ENCODE measurements at regions not wholly inside any gene's neighbourhood (a gene's known extent, or its start where the extent isn't known, plus 50 kb on each side); places are given as distances from the start of the nearest gene placed in this dataset.

DNA sequence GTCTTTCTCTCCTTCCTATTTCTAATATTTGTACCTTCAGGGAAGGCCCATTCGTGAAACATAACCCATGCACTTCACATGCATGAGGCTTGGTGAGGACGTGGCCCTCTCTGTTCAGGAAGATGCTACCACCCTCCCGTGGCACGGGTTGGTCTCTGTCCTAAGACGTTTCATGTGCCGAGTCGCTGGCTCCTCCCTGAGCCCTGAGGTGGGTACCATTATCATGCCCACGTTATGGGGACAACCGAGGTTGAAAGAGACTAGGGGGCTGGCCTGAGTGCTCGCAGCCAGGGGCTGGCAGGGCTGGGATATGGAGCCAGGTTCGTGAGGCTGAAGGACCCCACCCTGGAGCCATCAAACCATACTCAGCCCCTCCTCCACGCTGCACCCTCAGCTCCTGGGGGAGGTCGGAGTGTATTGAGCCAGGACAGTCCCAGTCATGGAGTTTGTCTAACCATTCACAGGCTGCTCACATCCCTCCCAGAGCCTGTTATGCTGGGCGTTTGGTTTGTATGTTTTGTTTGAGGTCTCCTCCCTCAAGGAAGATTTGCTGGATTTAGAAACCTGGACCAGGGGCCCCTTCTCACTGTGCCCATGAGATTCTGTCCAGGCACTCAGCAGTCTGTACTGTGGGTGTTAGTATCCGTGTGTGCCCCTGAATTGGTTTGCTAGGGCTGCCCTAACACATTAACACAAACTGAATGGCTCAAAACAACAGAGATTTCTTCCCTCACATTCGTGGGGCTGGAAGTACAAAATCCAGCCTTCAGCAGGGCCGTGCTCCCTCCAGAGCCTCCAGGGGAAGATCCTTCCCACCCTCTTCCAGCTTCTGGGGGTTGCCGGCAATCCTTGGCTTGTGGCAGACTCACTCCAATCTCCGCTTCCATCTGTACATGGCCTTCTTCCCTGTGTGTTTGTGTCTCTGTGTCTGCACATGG lies 88.3 kb downstream of the ANKRD60 start:
- H3K27me3 ChIP-seq, result peaks cover 0 to 10% of the 10 kb centered on the region in 2 donors

GRCh38 chr20:58138395-58138794 lies 90.1 kb downstream of the ANKRD60 start:
- Histone ChIP-seq H3K27ac (no peak overlapping the region), H3K4me1 (no peaks in the 10 kb centered on the region), H3K9me3 (no peaks in the 10 kb centered on the region), H3K27me3 (peaks cover 0 to 10% of the 10 kb centered on the region in 2 donors), H3K4me3 (no peak overlapping the region), H3K36me3 (no peaks in the 10 kb centered on the region)
- intact Hi-C loops (cut with DNase I; ENCODE audit: low total_unique reads), result no loop called here
- peak in 1 of 2 donors; percentile 12 for DNase-seq (ENCODE audit: low spot score in 2 of 2)
- TF ChIP-seq, protein P1, sequence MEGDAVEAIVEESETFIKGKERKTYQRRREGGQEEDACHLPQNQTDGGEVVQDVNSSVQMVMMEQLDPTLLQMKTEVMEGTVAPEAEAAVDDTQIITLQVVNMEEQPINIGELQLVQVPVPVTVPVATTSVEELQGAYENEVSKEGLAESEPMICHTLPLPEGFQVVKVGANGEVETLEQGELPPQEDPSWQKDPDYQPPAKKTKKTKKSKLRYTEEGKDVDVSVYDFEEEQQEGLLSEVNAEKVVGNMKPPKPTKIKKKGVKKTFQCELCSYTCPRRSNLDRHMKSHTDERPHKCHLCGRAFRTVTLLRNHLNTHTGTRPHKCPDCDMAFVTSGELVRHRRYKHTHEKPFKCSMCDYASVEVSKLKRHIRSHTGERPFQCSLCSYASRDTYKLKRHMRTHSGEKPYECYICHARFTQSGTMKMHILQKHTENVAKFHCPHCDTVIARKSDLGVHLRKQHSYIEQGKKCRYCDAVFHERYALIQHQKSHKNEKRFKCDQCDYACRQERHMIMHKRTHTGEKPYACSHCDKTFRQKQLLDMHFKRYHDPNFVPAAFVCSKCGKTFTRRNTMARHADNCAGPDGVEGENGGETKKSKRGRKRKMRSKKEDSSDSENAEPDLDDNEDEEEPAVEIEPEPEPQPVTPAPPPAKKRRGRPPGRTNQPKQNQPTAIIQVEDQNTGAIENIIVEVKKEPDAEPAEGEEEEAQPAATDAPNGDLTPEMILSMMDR (IDR thresholded peaks at IDR 0.05), result no peak
- TF ChIP-seq POLR2A (IDR thresholded peaks at IDR 0.05), result no peak
- no peak for TF ChIP-seq POLR2AphosphoS5 (IDR thresholded peaks at IDR 0.05)

More for the DNA sequence above, 88.3 kb downstream of the ANKRD60 start:
- no peaks in the 10 kb centered on the region for H3K36me3 ChIP-seq
- no peaks in the 10 kb centered on the region for H3K9me3 ChIP-seq
- H3K4me1 ChIP-seq, result no peaks in the 10 kb centered on the region
- intact Hi-C loops (cut with DNase I; ENCODE audit: low total_unique reads), result no loop called here
- TF ChIP-seq POLR2A (IDR thresholded peaks at IDR 0.05) (no peak), POLR2AphosphoS5 (IDR thresholded peaks at IDR 0.05) (no peak)
- TF ChIP-seq, protein P1 (IDR thresholded peaks at IDR 0.05), result no peak
- DNase-seq (ENCODE audit: low spot score in 2 of 2), result peak in 1 of 2 donors; percentile 15
- H3K27ac ChIP-seq, result no peak overlapping the region
- H3K4me3 ChIP-seq, result no peak overlapping the region

GRCh38 chr20:58137651-58138265 lies 90.7 kb downstream of the ANKRD60 start:
- intact Hi-C loops (cut with DNase I; ENCODE audit: low total_unique reads), result no loop called here
- TF ChIP-seq POLR2A (IDR thresholded peaks at IDR 0.05) (no peak), POLR2AphosphoS5 (IDR thresholded peaks at IDR 0.05) (no peak)
- TF ChIP-seq, protein P1 (IDR thresholded peaks at IDR 0.05), result no peak
- H3K4me1 ChIP-seq, result no peaks in the 10 kb centered on the region
- H3K27ac ChIP-seq, result no peak overlapping the region
- H3K36me3 ChIP-seq, result no peaks in the 10 kb centered on the region
- H3K27me3 ChIP-seq, result peaks cover 0 to 10% of the 10 kb centered on the region in 2 donors
- DNase-seq (ENCODE audit: low spot score in 2 of 2), result peak in 1 of 2 donors; percentile 12
- H3K4me3 ChIP-seq, result no peak overlapping the region
- H3K9me3 ChIP-seq, result no peaks in the 10 kb centered on the region

- Histone ChIP-seq H3K4me3 (no peak overlapping the region), H3K27me3 (peaks cover 0 to 10% of the 10 kb centered on the region in 2 donors), H3K4me1 (no peaks in the 10 kb centered on the region), H3K36me3 (no peaks in the 10 kb centered on the region), H3K9me3 (no peaks in the 10 kb centered on the region), H3K27ac (no peak overlapping the region)
- TF ChIP-seq, protein P1 (IDR thresholded peaks at IDR 0.05), result no peak
- no peak for TF ChIP-seq POLR2AphosphoS5 (IDR thresholded peaks at IDR 0.05)
- intact Hi-C loops (cut with DNase I; ENCODE audit: low total_unique reads), result no loop called here
- DNase-seq (ENCODE audit: low spot score in 2 of 2), result peak in 1 of 2 donors; percentile 10
These were observed 91.2 kb downstream of the ANKRD60 start for GRCh38 chr20:58137236-58137635.

DNA sequence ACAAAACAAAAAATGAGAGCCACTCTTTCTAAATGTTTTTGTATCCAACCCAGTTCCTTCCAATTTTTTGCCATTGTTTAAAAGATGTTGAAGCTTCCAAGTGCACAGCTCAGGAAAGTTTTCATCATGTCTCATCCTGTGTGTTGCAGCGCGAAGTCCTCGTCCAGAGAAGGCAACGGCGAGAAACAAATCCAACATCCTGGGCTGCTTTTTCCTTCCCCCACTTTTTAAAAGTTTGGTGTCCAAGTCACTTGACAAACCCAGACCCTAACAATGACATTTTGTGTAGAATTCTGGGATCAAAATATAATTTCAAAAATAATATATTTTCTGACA lies 92.3 kb downstream of the ANKRD60 start:
- TF ChIP-seq, protein P1 (IDR thresholded peaks at IDR 0.05), result no peak
- TF ChIP-seq POLR2AphosphoS5 (IDR thresholded peaks at IDR 0.05), result no peak
- no peak for TF ChIP-seq POLR2A (IDR thresholded peaks at IDR 0.05)
- peak in 1 of 2 donors; percentile 15 for DNase-seq (ENCODE audit: low spot score in 2 of 2)
- Histone ChIP-seq H3K27me3 (peaks cover 0 to 10% of the 10 kb centered on the region in 2 donors), H3K4me1 (no peaks in the 10 kb centered on the region), H3K4me3 (peak overlapping the region in 1 of 3 donors; percentile 11), H3K36me3 (no peaks in the 10 kb centered on the region), H3K27ac (no peak overlapping the region), H3K9me3 (no peaks in the 10 kb centered on the region)
- intact Hi-C loops (cut with DNase I; ENCODE audit: low total_unique reads), result no loop called here

All from breast epithelium (tissue), 4 donors.